OCI-LY7 (cell line): ENCODE measurements at regions not wholly inside any gene's neighbourhood (a gene's known extent, or its start where the extent isn't known, plus 50 kb on each side); places are given as distances from the start of the nearest gene placed in this dataset.

Source experiments
- BruUV-seq: library from RNA; stranded (reverse); fragments of 400-500 nt; replicated peaks from 2 replicates; lab custom pipeline; 2021; lab: Mats Ljungman, UMichigan
- CTCF ChIA-PET: fragments of 300-600 bp; sonication (Branson Sonifier 250); formaldehyde crosslinking; loops from one replicate; lab custom pipeline; 2022; ENCODE audit warnings: antibody characterized with exemption; ENCODE audit not compliant: unreplicated experiment; lab: Charles Lee
- POLR2A ChIA-PET: fragments of 300-600 bp; sonication (Branson Sonifier 250); formaldehyde crosslinking; loops from one replicate; lab custom pipeline; 2022; ENCODE audit warnings: antibody characterized with exemption; lab: Charles Lee
- DNase-seq: peaks from one replicate; pipeline ENCODE4 v3.0.0-alpha.2; 2015; ENCODE audit warnings: low spot score
- H2AFZ ChIP-seq: fragments of 200-600 bp; sonication (generic), shearing (Covaris generic); 2 replicates; pipeline ENCODE4 v1.6.1; 2014; ENCODE audit warnings: mild to moderate bottlenecking, antibody characterized with exemption, low read length, moderate library complexity
- H3K27ac ChIP-seq: fragments of 200-600 bp; sonication (generic); 2 replicates; pipeline ENCODE4 v1.5.1; 2014; ENCODE audit warnings: mixed run types, low read depth, mild to moderate bottlenecking, moderate library complexity, low read length, inconsistent platforms; ENCODE audit not compliant: poor library complexity, severe bottlenecking
- H3K36me3 ChIP-seq: fragments of 200-600 bp; sonication (generic); 2 replicates; pipeline ENCODE4 v1.6.1; 2014; ENCODE audit warnings: mild to moderate bottlenecking, antibody characterized with exemption, low read length, moderate library complexity, mixed read lengths; ENCODE audit not compliant: insufficient read depth
- H3K4me1 ChIP-seq: fragments of 200-600 bp; sonication (generic); 2 replicates; pipeline ENCODE4 v1.5.1; 2014; ENCODE audit warnings: mild to moderate bottlenecking, low read length; ENCODE audit not compliant: insufficient read depth, poor library complexity, severe bottlenecking
- H3K4me2 ChIP-seq: fragments of 200-600 bp; sonication (generic); 2 replicates; pipeline ENCODE4 v1.6.1; 2014; ENCODE audit warnings: mild to moderate bottlenecking, low read length
- H3K4me3 ChIP-seq: fragments of 200-600 bp; sonication (generic); 2 replicates; pipeline ENCODE4 v1.5.1; 2014; ENCODE audit warnings: mild to moderate bottlenecking, low read depth, low read length; ENCODE audit not compliant: poor library complexity, severe bottlenecking
- H3K79me2 ChIP-seq: fragments of 200-600 bp; sonication (generic); 2 replicates; pipeline ENCODE4 v1.6.1; 2016; ENCODE audit warnings: low read depth, mild to moderate bottlenecking, low read length, moderate library complexity, mixed read lengths; ENCODE audit not compliant: insufficient read depth
- H3K9me2 ChIP-seq: fragments of 200-600 bp; sonication (generic); 2 replicates; pipeline ENCODE4 v1.6.1; 2016; ENCODE audit warnings: mild to moderate bottlenecking, low read length, mixed read lengths; ENCODE audit not compliant: insufficient read depth
- H3K9me3 ChIP-seq: fragments of 200-600 bp; sonication (generic); 2 replicates; pipeline ENCODE4 v1.6.1; 2014; ENCODE audit warnings: mild to moderate bottlenecking, mixed run types, low read length, mixed read lengths
- H4K20me1 ChIP-seq: fragments of 200-600 bp; sonication (generic); 2 replicates; pipeline ENCODE4 v1.6.1; 2014; ENCODE audit warnings: mild to moderate bottlenecking, antibody characterized with exemption, low read length, moderate library complexity, mixed read lengths; ENCODE audit not compliant: insufficient read depth
- EZH2phosphoT487 ChIP-seq: fragments of 200-600 bp; sonication (generic); IDR thresholded peaks from 2 replicates; pipeline ENCODE4 v1.6.1; 2018; ENCODE audit warnings: low read depth, borderline replicate concordance, mild to moderate bottlenecking, mixed run types, antibody characterized with exemption, low read length, moderate library complexity, mixed read lengths
- intact Hi-C: fragments of 100-400 bp; cut with micrococcal nuclease; formaldehyde crosslinking; loops from one replicate; pipeline ENCODE4 v1.10.0; 2022; ENCODE audit not compliant: unreplicated experiment
- TF ChIP-seq, protein P1 (sequence below): fragments of 200-600 bp; sonication (generic); conservative IDR thresholded peaks from 2 replicates; pipeline ENCODE4 v1.5.1; 2014; ENCODE audit warnings: mild to moderate bottlenecking, antibody characterized with exemption, low read length, moderate library complexity, mixed read lengths

DNA sequence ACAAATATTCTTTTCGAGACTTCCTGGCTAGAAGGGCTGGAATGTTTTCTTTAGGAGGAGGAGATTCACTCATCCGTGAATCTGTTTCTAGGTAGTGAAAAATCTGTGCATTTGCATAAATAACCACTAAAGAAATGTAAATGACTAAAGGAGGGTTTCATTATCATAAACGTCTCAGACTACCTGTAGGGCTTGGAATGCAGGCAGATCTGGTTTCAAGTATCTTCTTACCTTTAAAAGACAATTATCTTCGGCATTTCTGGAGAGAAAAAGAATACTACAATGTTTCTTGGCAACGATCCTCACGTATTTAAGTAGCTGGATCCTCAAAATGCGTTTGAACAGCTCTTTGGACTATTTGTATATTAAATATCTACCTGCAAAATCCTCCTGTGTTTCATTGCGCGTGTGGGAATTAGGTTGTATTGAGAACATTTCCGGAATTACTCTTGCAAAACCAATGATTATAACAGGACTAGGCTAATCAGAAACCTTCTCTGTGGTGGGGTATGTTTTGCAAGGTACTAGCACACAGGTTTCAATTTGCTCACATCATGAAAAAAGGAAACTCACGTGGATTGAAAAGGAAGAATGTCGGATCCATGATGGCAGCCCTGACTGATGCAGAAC lies 291.1 kb upstream of the ARGLU1 start:
- H3K4me2 ChIP-seq = no peak overlapping the region
- H3K79me2 ChIP-seq = no peaks in the 10 kb centered on the region
- no peaks in the 10 kb centered on the region for H3K9me2 ChIP-seq
- no peaks in the 10 kb centered on the region for H3K9me3 ChIP-seq
- BruUV-seq = no TSS peak
- intact Hi-C loops = no loop called here
- no peak overlapping the region for H3K27ac ChIP-seq
- no peaks in the 10 kb centered on the region for H3K4me1 ChIP-seq
- H3K4me3 ChIP-seq = no peak overlapping the region
- CTCF ChIA-PET = no interaction called here
- no peak for DNase-seq
- H2AFZ ChIP-seq = no peak overlapping the region
- H4K20me1 ChIP-seq = no peaks in the 10 kb centered on the region
- no peaks in the 10 kb centered on the region for H3K36me3 ChIP-seq
- TF ChIP-seq, protein P1, sequence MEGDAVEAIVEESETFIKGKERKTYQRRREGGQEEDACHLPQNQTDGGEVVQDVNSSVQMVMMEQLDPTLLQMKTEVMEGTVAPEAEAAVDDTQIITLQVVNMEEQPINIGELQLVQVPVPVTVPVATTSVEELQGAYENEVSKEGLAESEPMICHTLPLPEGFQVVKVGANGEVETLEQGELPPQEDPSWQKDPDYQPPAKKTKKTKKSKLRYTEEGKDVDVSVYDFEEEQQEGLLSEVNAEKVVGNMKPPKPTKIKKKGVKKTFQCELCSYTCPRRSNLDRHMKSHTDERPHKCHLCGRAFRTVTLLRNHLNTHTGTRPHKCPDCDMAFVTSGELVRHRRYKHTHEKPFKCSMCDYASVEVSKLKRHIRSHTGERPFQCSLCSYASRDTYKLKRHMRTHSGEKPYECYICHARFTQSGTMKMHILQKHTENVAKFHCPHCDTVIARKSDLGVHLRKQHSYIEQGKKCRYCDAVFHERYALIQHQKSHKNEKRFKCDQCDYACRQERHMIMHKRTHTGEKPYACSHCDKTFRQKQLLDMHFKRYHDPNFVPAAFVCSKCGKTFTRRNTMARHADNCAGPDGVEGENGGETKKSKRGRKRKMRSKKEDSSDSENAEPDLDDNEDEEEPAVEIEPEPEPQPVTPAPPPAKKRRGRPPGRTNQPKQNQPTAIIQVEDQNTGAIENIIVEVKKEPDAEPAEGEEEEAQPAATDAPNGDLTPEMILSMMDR = no peak
- TF ChIP-seq EZH2phosphoT487 = no peak
- POLR2A ChIA-PET = no interaction called here

DNA sequence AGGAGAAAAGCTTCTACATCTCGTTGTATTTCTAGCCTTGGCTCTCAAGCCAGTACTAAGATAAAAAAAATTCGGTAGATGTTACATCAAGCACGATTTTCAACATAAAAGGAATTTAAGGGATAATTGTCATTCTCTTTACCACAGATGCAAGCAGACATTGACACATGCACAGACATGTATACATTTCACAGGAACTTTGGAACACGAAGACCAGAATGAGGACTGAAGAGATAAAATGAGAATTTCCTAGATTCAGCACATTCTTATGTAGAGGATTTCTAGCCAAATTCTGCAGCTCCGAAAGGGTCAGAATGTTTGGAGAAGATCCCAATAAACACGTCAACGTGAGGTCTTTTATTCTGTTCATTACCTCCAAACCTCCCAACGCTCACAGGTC lies 284.5 kb upstream of the ARGLU1 start:
- Histone ChIP-seq H3K4me1 (no peaks in the 10 kb centered on the region), H3K4me2 (no peak overlapping the region), H4K20me1 (no peaks in the 10 kb centered on the region), H3K36me3 (no peaks in the 10 kb centered on the region), H3K79me2 (no peaks in the 10 kb centered on the region), H3K4me3 (no peak overlapping the region), H2AFZ (no peak overlapping the region), H3K27ac (no peak overlapping the region), H3K9me2 (no peaks in the 10 kb centered on the region), H3K9me3 (no peaks in the 10 kb centered on the region)
- CTCF ChIA-PET = no interaction called here
- TF ChIP-seq, protein P1 = no peak
- no peak for TF ChIP-seq EZH2phosphoT487
- no TSS peak for BruUV-seq
- DNase-seq = no peak
- intact Hi-C loops = no loop called here
- POLR2A ChIA-PET = no interaction called here

DNA sequence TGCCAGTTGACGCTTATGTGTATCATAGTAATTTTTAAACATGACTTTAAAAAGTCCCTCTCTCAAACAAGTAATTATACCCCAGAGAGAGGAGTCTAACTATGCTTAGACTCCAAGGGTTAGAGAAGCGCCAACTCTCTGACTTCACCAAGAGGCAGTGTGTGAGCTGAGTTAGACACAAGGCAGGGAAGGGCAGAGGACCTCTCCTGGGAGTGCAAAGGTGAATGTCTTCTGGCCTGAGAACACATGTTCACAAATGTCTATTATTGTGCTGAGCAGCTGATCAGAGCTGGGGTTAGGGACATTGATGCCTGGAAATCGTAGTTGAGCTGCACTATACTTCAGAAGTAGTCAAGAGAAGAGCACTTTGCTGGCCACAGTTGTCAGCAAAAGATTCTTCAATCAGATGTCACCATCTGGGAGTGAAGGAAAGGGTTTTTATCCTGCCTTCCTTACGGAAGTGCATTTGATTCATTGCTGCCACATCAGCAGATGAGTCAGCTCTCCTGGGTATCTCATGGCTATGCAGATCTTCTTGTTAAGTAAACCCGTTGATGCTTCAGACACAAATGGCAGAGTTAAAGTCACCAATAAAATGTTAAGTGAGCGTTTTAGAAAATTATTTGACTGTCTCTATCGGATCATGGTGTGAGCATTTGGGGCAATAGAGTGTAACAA lies 283.2 kb upstream of the ARGLU1 start:
- Histone ChIP-seq H3K9me3 (no peaks in the 10 kb centered on the region), H4K20me1 (no peaks in the 10 kb centered on the region), H3K36me3 (no peaks in the 10 kb centered on the region), H2AFZ (no peak overlapping the region), H3K27ac (no peak overlapping the region), H3K79me2 (no peaks in the 10 kb centered on the region), H3K4me3 (no peak overlapping the region), H3K9me2 (no peaks in the 10 kb centered on the region), H3K4me2 (no peak overlapping the region), H3K4me1 (no peaks in the 10 kb centered on the region)
- CTCF ChIA-PET = no interaction called here
- POLR2A ChIA-PET = no interaction called here
- no TSS peak for BruUV-seq
- TF ChIP-seq, protein P1 = no peak
- no peak for TF ChIP-seq EZH2phosphoT487
- no peak for DNase-seq
- intact Hi-C loops = no loop called here
